ENCODE measurements at regions not wholly inside any gene's neighbourhood (a gene's known extent, or its start where the extent isn't known, plus 50 kb on each side); places are given as distances from the start of the nearest gene placed in this dataset.

DNA sequence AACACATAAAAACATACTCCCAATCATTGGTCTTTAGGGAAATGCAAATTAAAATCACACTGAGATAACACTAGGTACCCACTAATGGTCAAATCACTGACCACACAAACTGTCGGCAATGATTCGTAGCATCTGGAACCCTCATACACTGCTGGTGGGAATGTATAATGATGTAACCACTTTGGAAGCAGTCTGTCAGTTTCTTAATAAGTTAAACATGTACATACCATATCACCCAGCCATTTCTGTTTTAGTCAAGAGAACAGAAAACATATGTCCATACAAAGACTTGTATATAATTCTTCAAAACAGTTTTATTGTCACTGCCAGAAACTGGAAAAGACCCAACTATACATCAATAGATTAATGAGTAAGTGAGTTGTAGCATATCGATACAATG is 63.3 kb upstream of the LRRC3B start:
- TF ChIP-seq, protein P1, sequence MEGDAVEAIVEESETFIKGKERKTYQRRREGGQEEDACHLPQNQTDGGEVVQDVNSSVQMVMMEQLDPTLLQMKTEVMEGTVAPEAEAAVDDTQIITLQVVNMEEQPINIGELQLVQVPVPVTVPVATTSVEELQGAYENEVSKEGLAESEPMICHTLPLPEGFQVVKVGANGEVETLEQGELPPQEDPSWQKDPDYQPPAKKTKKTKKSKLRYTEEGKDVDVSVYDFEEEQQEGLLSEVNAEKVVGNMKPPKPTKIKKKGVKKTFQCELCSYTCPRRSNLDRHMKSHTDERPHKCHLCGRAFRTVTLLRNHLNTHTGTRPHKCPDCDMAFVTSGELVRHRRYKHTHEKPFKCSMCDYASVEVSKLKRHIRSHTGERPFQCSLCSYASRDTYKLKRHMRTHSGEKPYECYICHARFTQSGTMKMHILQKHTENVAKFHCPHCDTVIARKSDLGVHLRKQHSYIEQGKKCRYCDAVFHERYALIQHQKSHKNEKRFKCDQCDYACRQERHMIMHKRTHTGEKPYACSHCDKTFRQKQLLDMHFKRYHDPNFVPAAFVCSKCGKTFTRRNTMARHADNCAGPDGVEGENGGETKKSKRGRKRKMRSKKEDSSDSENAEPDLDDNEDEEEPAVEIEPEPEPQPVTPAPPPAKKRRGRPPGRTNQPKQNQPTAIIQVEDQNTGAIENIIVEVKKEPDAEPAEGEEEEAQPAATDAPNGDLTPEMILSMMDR (IDR thresholded peaks at IDR 0.05; ENCODE audit: low read depth, low read length) = no peak
- no peak for TF ChIP-seq EZH2phosphoT487 (IDR thresholded peaks at IDR 0.05; ENCODE audit: low read depth)

GRCh38 chr3:26560081-26560480 is 62.5 kb upstream of the LRRC3B start:
- H3K4me3 ChIP-seq (ENCODE audit: low read length) = no peak overlapping the region
- no peaks in the 10 kb centered on the region for H3K36me3 ChIP-seq (replicated peaks; ENCODE audit: low read depth, low read length)
- no peaks in the 10 kb centered on the region for H4K20me1 ChIP-seq (ENCODE audit: insufficient read depth, low read length)
- H3K4me1 ChIP-seq (ENCODE audit: low read length) = 0 out of 2 replicates have a peak, but pooled peaks cover 3% of the 10 kb centered on the region
- no peak overlapping the region for H3K9ac ChIP-seq (ENCODE audit: low read length)
- no peak overlapping the region for H2AFZ ChIP-seq (ENCODE audit: low read depth, low read length)
- no peaks in the 10 kb centered on the region for H3K9me3 ChIP-seq (ENCODE audit: insufficient read depth, low read length)
- no peak overlapping the region for H3K27ac ChIP-seq (ENCODE audit: low read length)
- no peaks in the 10 kb centered on the region for H3K79me2 ChIP-seq (ENCODE audit: low read length)
- H3K27me3 ChIP-seq (ENCODE audit: low read depth, low read length) = no peaks in the 10 kb centered on the region
- TF ChIP-seq, protein P1 (IDR thresholded peaks at IDR 0.05; ENCODE audit: low read depth, low read length) = no peak
- no peak for TF ChIP-seq EZH2phosphoT487 (IDR thresholded peaks at IDR 0.05; ENCODE audit: low read depth)
- no peak overlapping the region for H3K4me2 ChIP-seq (ENCODE audit: low read length)

More for the DNA sequence above, 63.3 kb upstream of the LRRC3B start:
- Histone ChIP-seq H3K9me3 (ENCODE audit: insufficient read depth, low read length) (no peaks in the 10 kb centered on the region), H3K9ac (ENCODE audit: low read length) (no peak overlapping the region), H2AFZ (ENCODE audit: low read depth, low read length) (no peak overlapping the region), H3K4me2 (ENCODE audit: low read length) (no peak overlapping the region), H3K27ac (ENCODE audit: low read length) (no peak overlapping the region), H3K4me1 (ENCODE audit: low read length) (no peaks in the 10 kb centered on the region), H3K27me3 (ENCODE audit: low read depth, low read length) (no peaks in the 10 kb centered on the region), H4K20me1 (ENCODE audit: insufficient read depth, low read length) (no peaks in the 10 kb centered on the region), H3K79me2 (ENCODE audit: low read length) (no peaks in the 10 kb centered on the region), H3K4me3 (ENCODE audit: low read length) (no peak overlapping the region), H3K36me3 (replicated peaks; ENCODE audit: low read depth, low read length) (no peaks in the 10 kb centered on the region)

DNA sequence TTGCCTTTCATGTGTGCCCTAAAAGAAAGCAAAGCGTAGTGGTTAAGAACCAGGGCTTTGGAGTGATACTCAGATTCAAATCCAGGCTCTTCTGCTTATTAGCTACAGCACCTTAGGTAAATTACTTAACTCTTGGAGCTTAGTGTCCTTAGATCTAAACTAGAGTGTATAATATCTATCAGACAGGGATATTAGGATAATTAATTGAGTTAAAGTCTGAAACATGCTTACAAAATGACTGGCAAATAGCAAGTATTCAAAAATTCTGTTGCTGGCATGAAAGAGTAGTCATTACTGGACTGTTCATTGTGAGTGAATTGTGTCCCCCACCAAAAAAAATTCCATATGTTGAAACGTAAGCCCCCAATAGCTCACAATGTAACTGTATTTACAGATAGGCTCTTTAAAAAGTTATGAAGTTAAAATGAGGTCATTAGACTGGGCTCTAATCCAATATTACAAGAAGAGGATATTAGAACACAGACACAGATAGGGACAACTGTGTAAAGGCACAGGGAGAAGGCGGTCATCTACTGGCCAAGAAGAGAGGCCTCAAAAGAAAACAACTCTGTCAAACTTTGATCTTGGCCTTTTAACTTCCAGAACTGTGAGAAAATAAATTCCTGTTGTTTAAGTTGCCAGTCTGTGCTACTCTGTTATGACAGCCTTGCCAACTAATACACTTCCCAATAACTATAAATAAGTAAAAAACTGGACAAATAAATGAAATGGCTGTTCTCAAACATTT is 60.4 kb upstream of the LRRC3B start:
- H3K4me3 ChIP-seq (ENCODE audit: low read length) = no peak overlapping the region
- no peak overlapping the region for H3K4me2 ChIP-seq (ENCODE audit: low read length)
- no peaks in the 10 kb centered on the region for H3K9me3 ChIP-seq (ENCODE audit: insufficient read depth, low read length)
- H3K27ac ChIP-seq (ENCODE audit: low read length) = no peak overlapping the region
- H2AFZ ChIP-seq (ENCODE audit: low read depth, low read length) = no peak overlapping the region
- no peaks in the 10 kb centered on the region for H4K20me1 ChIP-seq (ENCODE audit: insufficient read depth, low read length)
- H3K27me3 ChIP-seq (ENCODE audit: low read depth, low read length) = no peaks in the 10 kb centered on the region
- 0 out of 2 replicates have a peak, but pooled peaks cover 3% of the 10 kb centered on the region for H3K4me1 ChIP-seq (ENCODE audit: low read length)
- H3K79me2 ChIP-seq (ENCODE audit: low read length) = no peaks in the 10 kb centered on the region
- no peaks in the 10 kb centered on the region for H3K36me3 ChIP-seq (replicated peaks; ENCODE audit: low read depth, low read length)
- no peak for TF ChIP-seq EZH2phosphoT487 (IDR thresholded peaks at IDR 0.05; ENCODE audit: low read depth)
- TF ChIP-seq, protein P1 (IDR thresholded peaks at IDR 0.05; ENCODE audit: low read depth, low read length) = no peak
- no peak overlapping the region for H3K9ac ChIP-seq (ENCODE audit: low read length)

Measured in OCI-LY3 (cell line).